RWPE2 (cell line): ENCODE measurements at regions not wholly inside any gene's neighbourhood (a gene's known extent, or its start where the extent isn't known, plus 50 kb on each side); places are given as distances from the start of the nearest gene placed in this dataset.
A peak's percentile ranks its signal among the peaks of the same experiment; 100 is the strongest.

ENCODE experiments used
- ATAC-seq: fragments of 200-7000 bp; cut with Tn5 transposase; 3 replicates; pipeline ENCODE4 v1.9.1; 2021; ENCODE audit warnings: low read depth
- DNase-seq: peaks from one replicate; pipeline ENCODE4 v3.0.0-alpha.2; 2020; ENCODE audit warnings: low spot score
- H3K27ac ChIP-seq: fragments of 450-650 bp; 2 replicates; pipeline ENCODE4 v1.5.1; 2017; ENCODE audit warnings: mild to moderate bottlenecking; ENCODE audit not compliant: poor library complexity, severe bottlenecking
- H3K27me3 ChIP-seq: fragments of 250-450 bp; sonication (Bioruptor Pico); 2 replicates; pipeline ENCODE4 v1.5.1; 2021; ENCODE audit warnings: mild to moderate bottlenecking, moderate library complexity; ENCODE audit not compliant: insufficient read depth, poor library complexity, severe bottlenecking
- H3K36me3 ChIP-seq: fragments of 250-450 bp; sonication (Bioruptor Pico); 2 replicates; pipeline ENCODE4 v1.5.1; 2020; ENCODE audit warnings: low read depth, mild to moderate bottlenecking, moderate library complexity
- H3K4me1 ChIP-seq: fragments of 250-450 bp; sonication (Bioruptor Pico); 2 replicates; pipeline ENCODE4 v1.5.1; 2021; ENCODE audit warnings: mild to moderate bottlenecking, moderate library complexity; ENCODE audit not compliant: insufficient read depth, poor library complexity, severe bottlenecking
- H3K4me3 ChIP-seq: fragments of 250-450 bp; sonication (Bioruptor Pico); 2 replicates; pipeline ENCODE4 v1.5.1; 2021; ENCODE audit warnings: mild to moderate bottlenecking, moderate library complexity; ENCODE audit not compliant: severe bottlenecking
- H3K9me3 ChIP-seq: fragments of 250-450 bp; sonication (Bioruptor Pico); 2 replicates; pipeline ENCODE4 v1.5.1; 2021; ENCODE audit warnings: mild to moderate bottlenecking, moderate library complexity; ENCODE audit not compliant: severe bottlenecking
- TF ChIP-seq, protein P1 (sequence below): fragments of 450-650 bp; IDR thresholded peaks from one replicate; pipeline ENCODE4 v1.5.1; 2017; ENCODE audit warnings: mild to moderate bottlenecking, moderate library complexity; ENCODE audit not compliant: poor library complexity, severe bottlenecking

- Histone ChIP-seq H3K27ac (no peak overlapping the region), H3K4me3 (no peak overlapping the region), H3K9me3 (no peaks in the 10 kb centered on the region), H3K4me1 (no peaks in the 10 kb centered on the region), H3K27me3 (no peaks in the 10 kb centered on the region), H3K36me3 (no peaks in the 10 kb centered on the region)
- ATAC-seq (no peak), DNase-seq (no peak)
- TF ChIP-seq, protein P1, sequence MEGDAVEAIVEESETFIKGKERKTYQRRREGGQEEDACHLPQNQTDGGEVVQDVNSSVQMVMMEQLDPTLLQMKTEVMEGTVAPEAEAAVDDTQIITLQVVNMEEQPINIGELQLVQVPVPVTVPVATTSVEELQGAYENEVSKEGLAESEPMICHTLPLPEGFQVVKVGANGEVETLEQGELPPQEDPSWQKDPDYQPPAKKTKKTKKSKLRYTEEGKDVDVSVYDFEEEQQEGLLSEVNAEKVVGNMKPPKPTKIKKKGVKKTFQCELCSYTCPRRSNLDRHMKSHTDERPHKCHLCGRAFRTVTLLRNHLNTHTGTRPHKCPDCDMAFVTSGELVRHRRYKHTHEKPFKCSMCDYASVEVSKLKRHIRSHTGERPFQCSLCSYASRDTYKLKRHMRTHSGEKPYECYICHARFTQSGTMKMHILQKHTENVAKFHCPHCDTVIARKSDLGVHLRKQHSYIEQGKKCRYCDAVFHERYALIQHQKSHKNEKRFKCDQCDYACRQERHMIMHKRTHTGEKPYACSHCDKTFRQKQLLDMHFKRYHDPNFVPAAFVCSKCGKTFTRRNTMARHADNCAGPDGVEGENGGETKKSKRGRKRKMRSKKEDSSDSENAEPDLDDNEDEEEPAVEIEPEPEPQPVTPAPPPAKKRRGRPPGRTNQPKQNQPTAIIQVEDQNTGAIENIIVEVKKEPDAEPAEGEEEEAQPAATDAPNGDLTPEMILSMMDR: no peak
Measured at GRCh38 chr7:10888861-10889260, 84.8 kb upstream of the PHF14 start.

GRCh38 chr7:10889266-10889898 is 84.3 kb upstream of the PHF14 start:
- Histone ChIP-seq H3K4me1 (no peaks in the 10 kb centered on the region), H3K9me3 (no peaks in the 10 kb centered on the region), H3K36me3 (no peaks in the 10 kb centered on the region), H3K27me3 (no peaks in the 10 kb centered on the region), H3K4me3 (no peak overlapping the region), H3K27ac (no peak overlapping the region)
- ATAC-seq: peak; percentile 64; the same call in 2 of the 3 replicates
- DNase-seq: no peak
- TF ChIP-seq, protein P1: peak; percentile 89

DNA sequence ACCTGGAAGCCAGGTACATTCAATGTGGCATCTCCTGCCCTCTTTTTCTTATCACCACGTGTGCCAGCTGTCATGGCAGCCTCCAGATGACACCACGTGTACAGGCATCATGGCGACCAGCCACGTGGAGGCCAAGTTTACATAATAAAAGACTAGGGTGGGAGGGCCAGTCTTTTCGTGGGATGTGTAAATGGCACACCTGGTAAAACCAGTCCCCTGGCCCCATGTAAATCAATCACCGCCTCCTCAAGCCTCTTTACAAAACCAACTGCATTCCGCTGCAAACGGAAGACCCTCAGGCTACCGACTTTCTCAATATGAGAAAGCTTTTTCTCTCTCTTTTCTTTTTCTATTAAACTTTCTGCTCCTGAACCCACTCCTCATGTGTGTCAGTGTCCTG is 65.1 kb upstream of the PHF14 start:
- H3K27me3 ChIP-seq: no peaks in the 10 kb centered on the region
- H3K4me3 ChIP-seq: no peak overlapping the region
- H3K4me1 ChIP-seq: no peaks in the 10 kb centered on the region
- H3K9me3 ChIP-seq: no peaks in the 10 kb centered on the region
- ATAC-seq: no peak
- DNase-seq: no peak
- no peak overlapping the region for H3K27ac ChIP-seq
- TF ChIP-seq, protein P1: no peak
- no peaks in the 10 kb centered on the region for H3K36me3 ChIP-seq

- Histone ChIP-seq H3K4me1 (no peaks in the 10 kb centered on the region), H3K36me3 (no peaks in the 10 kb centered on the region), H3K9me3 (no peaks in the 10 kb centered on the region), H3K4me3 (no peak overlapping the region), H3K27me3 (no peaks in the 10 kb centered on the region), H3K27ac (no peak overlapping the region)
- ATAC-seq: no peak
- DNase-seq: no peak
- TF ChIP-seq, protein P1: no peak
Measured at GRCh38 chr7:10910447-10910846, 63.2 kb upstream of the PHF14 start.

GRCh38 chr7:10912077-10912476 is 61.6 kb upstream of the PHF14 start:
- Histone ChIP-seq H3K9me3 (no peaks in the 10 kb centered on the region), H3K4me3 (no peak overlapping the region), H3K4me1 (no peaks in the 10 kb centered on the region), H3K27ac (no peak overlapping the region), H3K36me3 (no peaks in the 10 kb centered on the region), H3K27me3 (no peaks in the 10 kb centered on the region)
- DNase-seq (no peak), ATAC-seq (no peak)
- TF ChIP-seq, protein P1: no peak
